ENCODE measurements at regions not wholly inside any gene's neighbourhood (a gene's known extent, or its start where the extent isn't known, plus 50 kb on each side); places are given as distances from the start of the nearest gene placed in this dataset.

DNA sequence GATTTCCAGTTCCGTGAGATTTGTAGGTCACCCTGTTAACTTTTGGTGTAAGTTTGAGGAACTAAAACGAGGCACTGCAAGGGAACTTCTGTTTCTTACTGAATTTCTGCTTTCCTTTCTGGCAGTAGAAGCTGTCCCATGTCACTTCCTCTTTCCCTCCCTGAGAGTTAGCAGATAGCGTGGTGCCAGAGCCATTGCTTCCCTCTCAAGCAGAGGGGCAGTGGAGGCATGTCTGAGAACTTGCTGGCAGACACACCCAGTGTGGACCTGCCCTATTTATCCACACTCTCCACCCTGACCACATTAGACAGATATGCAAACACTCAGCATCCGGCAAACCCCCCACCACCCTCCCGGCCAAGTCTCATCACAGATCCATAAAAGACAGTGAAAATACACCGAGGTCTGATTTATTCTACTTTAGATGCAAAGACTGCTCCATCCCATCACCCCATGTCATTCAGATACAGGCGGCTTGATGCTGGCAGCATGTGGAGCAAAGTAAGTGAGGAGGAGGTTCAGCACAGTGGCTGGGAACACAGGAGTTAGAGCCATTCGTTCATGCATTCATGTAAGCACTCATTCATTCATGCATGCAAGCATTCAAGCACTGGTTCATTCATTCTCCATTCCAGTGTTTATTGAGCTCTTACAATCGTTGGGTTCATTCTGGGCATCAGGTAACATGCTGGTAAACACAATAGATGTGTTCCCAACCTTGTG lies 324.7 kb downstream of the SHQ1 start:
- H3K9ac ChIP-seq: no peak overlapping the region
- H3K4me3 ChIP-seq (IDR thresholded peaks at IDR 0.05; ENCODE audit: insufficient read depth, low read depth, low read length): no peak overlapping the region

GRCh38 chr3:72520690-72521308 lies 327.4 kb downstream of the SHQ1 start:
- no peak overlapping the region for H3K4me2 ChIP-seq

More for the DNA sequence above, 324.7 kb downstream of the SHQ1 start:
- no peak overlapping the region for H3K4me2 ChIP-seq
- H2AFZ ChIP-seq (ENCODE audit: low read depth): no peak overlapping the region
- TF ChIP-seq CTCF (conservative IDR thresholded peaks at IDR 0.05; ENCODE audit: low read depth, low read length): no peak
- no peaks in the 10 kb centered on the region for H3K4me1 ChIP-seq (ENCODE audit: low read depth, poor library complexity, severe bottlenecking)
- no peaks in the 10 kb centered on the region for H3K27me3 ChIP-seq (ENCODE audit: insufficient read depth, low read depth)
- H4K20me1 ChIP-seq (ENCODE audit: insufficient read depth): no peaks in the 10 kb centered on the region
- no peaks in the 10 kb centered on the region for H3K79me2 ChIP-seq (ENCODE audit: insufficient read depth, low read depth)
- no peaks in the 10 kb centered on the region for H3K36me3 ChIP-seq (ENCODE audit: insufficient read depth)
- no peak overlapping the region for H3K27ac ChIP-seq

DNA sequence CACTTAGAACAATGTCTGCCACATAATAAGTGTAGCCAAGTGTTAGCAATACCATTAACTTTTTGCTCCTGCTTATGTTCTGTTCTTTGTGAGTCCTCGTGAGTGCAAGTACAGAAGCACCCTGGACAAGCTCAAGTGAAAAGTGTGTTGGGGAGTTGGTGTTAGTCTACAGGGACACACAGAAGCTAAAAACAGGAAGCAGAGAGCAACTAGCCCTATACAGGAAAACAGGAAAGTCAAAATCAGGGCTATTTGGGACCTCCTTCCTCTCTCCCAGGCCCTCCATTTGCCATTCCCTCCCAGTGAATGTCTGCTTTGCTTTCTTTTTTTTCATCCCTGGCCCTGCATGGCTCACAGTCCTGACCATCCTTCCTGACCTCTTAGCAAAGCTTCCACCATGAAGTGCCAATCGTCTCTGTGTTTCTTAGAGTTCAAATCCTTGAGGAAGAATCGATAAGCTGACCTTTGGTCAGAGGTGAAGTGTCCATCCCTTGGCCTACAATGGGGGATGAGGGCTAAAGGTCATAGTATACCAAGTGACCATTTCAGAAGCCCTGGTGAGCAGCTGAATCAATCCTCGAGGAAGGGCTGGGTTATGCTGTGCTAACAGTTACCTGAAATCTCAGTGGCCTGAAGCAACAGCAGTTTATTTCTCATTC lies 328.2 kb downstream of the SHQ1 start:
- no peaks in the 10 kb centered on the region for H3K4me1 ChIP-seq (ENCODE audit: low read depth, poor library complexity, severe bottlenecking)
- H3K9ac ChIP-seq: no peak overlapping the region
- no peak overlapping the region for H3K4me3 ChIP-seq (IDR thresholded peaks at IDR 0.05; ENCODE audit: insufficient read depth, low read depth, low read length)
- TF ChIP-seq CTCF (conservative IDR thresholded peaks at IDR 0.05; ENCODE audit: low read depth, low read length): no peak
- H3K27ac ChIP-seq: no peak overlapping the region
- H3K27me3 ChIP-seq (ENCODE audit: insufficient read depth, low read depth): no peaks in the 10 kb centered on the region
- H4K20me1 ChIP-seq (ENCODE audit: insufficient read depth): no peaks in the 10 kb centered on the region
- H3K4me2 ChIP-seq: no peak overlapping the region
- H3K36me3 ChIP-seq (ENCODE audit: insufficient read depth): no peaks in the 10 kb centered on the region
- no peaks in the 10 kb centered on the region for H3K79me2 ChIP-seq (ENCODE audit: insufficient read depth, low read depth)
- no peak overlapping the region for H2AFZ ChIP-seq (ENCODE audit: low read depth)

More at GRCh38 chr3:72520690-72521308, 327.4 kb downstream of the SHQ1 start:
- H3K79me2 ChIP-seq (ENCODE audit: insufficient read depth, low read depth): no peaks in the 10 kb centered on the region
- H4K20me1 ChIP-seq (ENCODE audit: insufficient read depth): no peaks in the 10 kb centered on the region
- H2AFZ ChIP-seq (ENCODE audit: low read depth): no peak overlapping the region
- no peak overlapping the region for H3K4me3 ChIP-seq (IDR thresholded peaks at IDR 0.05; ENCODE audit: insufficient read depth, low read depth, low read length)
- H3K36me3 ChIP-seq (ENCODE audit: insufficient read depth): no peaks in the 10 kb centered on the region
- no peak overlapping the region for H3K27ac ChIP-seq
- no peaks in the 10 kb centered on the region for H3K27me3 ChIP-seq (ENCODE audit: insufficient read depth, low read depth)
- no peaks in the 10 kb centered on the region for H3K4me1 ChIP-seq (ENCODE audit: low read depth, poor library complexity, severe bottlenecking)
- TF ChIP-seq CTCF (conservative IDR thresholded peaks at IDR 0.05; ENCODE audit: low read depth, low read length): no peak
- no peak overlapping the region for H3K9ac ChIP-seq

DNA sequence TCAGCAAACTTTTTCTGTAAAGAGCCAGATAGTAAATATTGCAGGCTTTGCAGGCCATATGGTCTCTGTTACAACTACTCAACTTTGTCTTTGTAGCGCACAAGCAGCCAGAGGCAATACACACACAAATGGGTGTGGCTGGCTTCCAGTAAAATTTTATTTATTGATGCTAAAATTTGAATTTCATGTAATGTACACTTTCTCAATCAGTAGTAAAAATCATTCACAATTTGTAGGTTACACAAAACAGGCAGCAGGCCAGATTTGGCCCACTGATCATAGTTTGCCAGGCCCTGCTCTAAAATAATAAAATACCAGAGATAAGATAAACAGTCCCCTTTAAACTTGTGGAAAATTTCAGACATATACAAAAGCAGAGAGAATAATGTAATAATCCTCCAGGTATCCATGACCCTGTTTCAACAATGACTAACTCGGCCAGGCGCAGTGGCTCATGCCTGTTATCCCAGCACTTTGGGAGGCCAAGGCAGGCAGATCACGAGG lies 330.3 kb downstream of the SHQ1 start:
- no peaks in the 10 kb centered on the region for H4K20me1 ChIP-seq (ENCODE audit: insufficient read depth)
- no peaks in the 10 kb centered on the region for H3K27me3 ChIP-seq (ENCODE audit: insufficient read depth, low read depth)
- no peak overlapping the region for H3K4me2 ChIP-seq
- H3K4me1 ChIP-seq (ENCODE audit: low read depth, poor library complexity, severe bottlenecking): no peaks in the 10 kb centered on the region
- no peak overlapping the region for H3K27ac ChIP-seq
- no peak overlapping the region for H3K9ac ChIP-seq
- no peak overlapping the region for H3K4me3 ChIP-seq (IDR thresholded peaks at IDR 0.05; ENCODE audit: insufficient read depth, low read depth, low read length)
- no peaks in the 10 kb centered on the region for H3K79me2 ChIP-seq (ENCODE audit: insufficient read depth, low read depth)
- TF ChIP-seq CTCF (conservative IDR thresholded peaks at IDR 0.05; ENCODE audit: low read depth, low read length): no peak
- H2AFZ ChIP-seq (ENCODE audit: low read depth): no peak overlapping the region
- H3K36me3 ChIP-seq (ENCODE audit: insufficient read depth): no peaks in the 10 kb centered on the region
